Endodermal cell (in vitro differentiated cells): ENCODE measurements at regions not wholly inside any gene's neighbourhood (a gene's known extent, or its start where the extent isn't known, plus 50 kb on each side); places are given as distances from the start of the nearest gene placed in this dataset.

Source experiments
- DNase-seq: peaks from one replicate; pipeline ENCODE4 v3.0.0-alpha.2; 2017
- H3K27ac ChIP-seq: 2 replicates; pipeline ENCODE4 v1.5.1; 2013; ENCODE audit warnings: mild to moderate bottlenecking, low read depth, low read length, moderate library complexity
- H3K27me3 ChIP-seq: 2 replicates; pipeline ENCODE4 v1.6.1; 2013; ENCODE audit warnings: mild to moderate bottlenecking, low read length, moderate library complexity; ENCODE audit not compliant: insufficient read depth, control insufficient read depth, poor library complexity, severe bottlenecking
- H3K36me3 ChIP-seq: 2 replicates; pipeline ENCODE4 v1.7.0; 2013; ENCODE audit warnings: mild to moderate bottlenecking, low read length, moderate library complexity; ENCODE audit not compliant: control insufficient read depth, insufficient read depth
- H3K4me1 ChIP-seq: one replicate; pipeline ENCODE4 v1.7.0; 2013; ENCODE audit warnings: low read length; ENCODE audit not compliant: control insufficient read depth, insufficient read depth
- H3K4me3 ChIP-seq: 2 replicates; pipeline ENCODE4 v1.5.1; 2013; ENCODE audit warnings: mild to moderate bottlenecking, low read length, moderate library complexity
- H3K9ac ChIP-seq: 2 replicates; pipeline ENCODE4 v1.6.1; 2013; ENCODE audit warnings: mild to moderate bottlenecking, low read length, moderate library complexity; ENCODE audit not compliant: poor library complexity, severe bottlenecking; ENCODE audit errors: extremely low read depth
- H3K9me3 ChIP-seq: 2 replicates; pipeline ENCODE4 v1.6.1; 2013; ENCODE audit warnings: mild to moderate bottlenecking, low read length, moderate library complexity; ENCODE audit not compliant: control insufficient read depth
- H3K27ac Mint-ChIP-seq: 2 replicates; pipeline ENCODE4 v1.8.0; 2020; ENCODE audit warnings: mixed read lengths
- H3K27me3 Mint-ChIP-seq: 2 replicates; pipeline ENCODE4 v1.8.0; 2021; ENCODE audit warnings: mild to moderate bottlenecking, mixed read lengths; ENCODE audit not compliant: insufficient read depth
- H3K36me3 Mint-ChIP-seq: 2 replicates; pipeline ENCODE4 v1.8.0; 2020; ENCODE audit warnings: low read depth, mixed read lengths
- H3K4me1 Mint-ChIP-seq: 2 replicates; pipeline ENCODE4 v1.8.0; 2020; ENCODE audit warnings: mixed read lengths
- H3K4me3 Mint-ChIP-seq: 2 replicates; pipeline ENCODE4 v1.8.0; 2020; ENCODE audit warnings: mild to moderate bottlenecking, moderate library complexity, mixed read lengths
- H3K9me3 Mint-ChIP-seq: 2 replicates; pipeline ENCODE4 v1.8.0; 2020; ENCODE audit warnings: mild to moderate bottlenecking, mixed read lengths
- WGBS, 2 experiments: methylation state at CpG; one replicate each; pipeline versions ENCODE4 v1.1.5 to v1.1.7; 2013; ENCODE audit warnings: missing lambda C conversion rate in 2 of 2, mixed read lengths in 1 of 2; ENCODE audit not compliant: insufficient coverage in 1 of 2, insufficient read length in 1 of 2; 5-methylcytosine and 5-hydroxymethylcytosine counted together
- TF ChIP-seq, protein P1 (sequence below): fragments of 200-600 bp; sonication (generic); conservative IDR thresholded peaks from 2 replicates; pipeline ENCODE4 v1.5.0; 2021; ENCODE audit warnings: antibody characterized with exemption, mild to moderate bottlenecking

- peaks cover 2% of the 10 kb centered on the region for H3K4me1 Mint-ChIP-seq
- H3K27me3 ChIP-seq = no peaks in the 10 kb centered on the region
- no peak for DNase-seq
- TF ChIP-seq, protein P1, sequence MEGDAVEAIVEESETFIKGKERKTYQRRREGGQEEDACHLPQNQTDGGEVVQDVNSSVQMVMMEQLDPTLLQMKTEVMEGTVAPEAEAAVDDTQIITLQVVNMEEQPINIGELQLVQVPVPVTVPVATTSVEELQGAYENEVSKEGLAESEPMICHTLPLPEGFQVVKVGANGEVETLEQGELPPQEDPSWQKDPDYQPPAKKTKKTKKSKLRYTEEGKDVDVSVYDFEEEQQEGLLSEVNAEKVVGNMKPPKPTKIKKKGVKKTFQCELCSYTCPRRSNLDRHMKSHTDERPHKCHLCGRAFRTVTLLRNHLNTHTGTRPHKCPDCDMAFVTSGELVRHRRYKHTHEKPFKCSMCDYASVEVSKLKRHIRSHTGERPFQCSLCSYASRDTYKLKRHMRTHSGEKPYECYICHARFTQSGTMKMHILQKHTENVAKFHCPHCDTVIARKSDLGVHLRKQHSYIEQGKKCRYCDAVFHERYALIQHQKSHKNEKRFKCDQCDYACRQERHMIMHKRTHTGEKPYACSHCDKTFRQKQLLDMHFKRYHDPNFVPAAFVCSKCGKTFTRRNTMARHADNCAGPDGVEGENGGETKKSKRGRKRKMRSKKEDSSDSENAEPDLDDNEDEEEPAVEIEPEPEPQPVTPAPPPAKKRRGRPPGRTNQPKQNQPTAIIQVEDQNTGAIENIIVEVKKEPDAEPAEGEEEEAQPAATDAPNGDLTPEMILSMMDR = no peak
- H3K27ac ChIP-seq = no peak overlapping the region
- H3K9ac ChIP-seq = no peak overlapping the region
- no peaks in the 10 kb centered on the region for H3K9me3 ChIP-seq
- H3K4me3 Mint-ChIP-seq = no peak overlapping the region
- no peak overlapping the region for H3K27ac Mint-ChIP-seq
- 80 to 85% methylated on average over 3 to 7 of the region's 7 CpGs for WGBS, 2 experiments
- peaks cover 4% of the 10 kb centered on the region for H3K27me3 Mint-ChIP-seq
- H3K4me1 ChIP-seq = no peaks in the 10 kb centered on the region
- H3K36me3 ChIP-seq = no peaks in the 10 kb centered on the region
- H3K4me3 ChIP-seq = no peak overlapping the region
- H3K36me3 Mint-ChIP-seq = no peaks in the 10 kb centered on the region
- no peaks in the 10 kb centered on the region for H3K9me3 Mint-ChIP-seq
Observed at GRCh38 chr17:27237890-27238289, 56.0 kb upstream of the WSB1 start.

GRCh38 chr17:27239046-27239445 lies 54.9 kb upstream of the WSB1 start:
- Histone ChIP-seq H3K27ac (no peak overlapping the region), H3K36me3 (no peaks in the 10 kb centered on the region), H3K4me1 (no peaks in the 10 kb centered on the region), H3K27me3 (no peaks in the 10 kb centered on the region), H3K9ac (no peak overlapping the region), H3K4me3 (no peak overlapping the region), H3K9me3 (no peaks in the 10 kb centered on the region)
- 93% methylated on average over 2 to 4 of the region's 5 CpGs for WGBS, 2 experiments
- TF ChIP-seq, protein P1 = no peak
- no peak overlapping the region for H3K4me3 Mint-ChIP-seq
- H3K36me3 Mint-ChIP-seq = no peaks in the 10 kb centered on the region
- no peak overlapping the region for H3K27ac Mint-ChIP-seq
- DNase-seq = no peak
- H3K9me3 Mint-ChIP-seq = no peaks in the 10 kb centered on the region
- peaks cover 2% of the 10 kb centered on the region for H3K4me1 Mint-ChIP-seq
- peaks cover 4% of the 10 kb centered on the region for H3K27me3 Mint-ChIP-seq

GRCh38 chr17:27239584-27239983 lies 54.3 kb upstream of the WSB1 start:
- no peaks in the 10 kb centered on the region for H3K9me3 ChIP-seq
- Mint-ChIP-seq H3K9me3 (no peaks in the 10 kb centered on the region), H3K4me3 (no peak overlapping the region), H3K4me1 (peaks cover 2% of the 10 kb centered on the region), H3K27me3 (peaks cover 2% of the 10 kb centered on the region), H3K27ac (no peak overlapping the region), H3K36me3 (no peaks in the 10 kb centered on the region)
- no peaks in the 10 kb centered on the region for H3K4me1 ChIP-seq
- H3K27me3 ChIP-seq = no peaks in the 10 kb centered on the region
- TF ChIP-seq, protein P1 = no peak
- no peaks in the 10 kb centered on the region for H3K36me3 ChIP-seq
- H3K9ac ChIP-seq = no peak overlapping the region
- H3K27ac ChIP-seq = no peak overlapping the region
- DNase-seq = no peak
- no peak overlapping the region for H3K4me3 ChIP-seq
- WGBS, 2 experiments = 87 to 100% methylated on average over 4 to 7 of the region's 7 CpGs
